SHP77 (cell line): ENCODE measurements at regions not wholly inside any gene's neighbourhood (a gene's known extent, or its start where the extent isn't known, plus 50 kb on each side); places are given as distances from the start of the nearest gene placed in this dataset.
"Not testable (repeated sequence)": the region's sequence is repeated elsewhere in the genome, so short reads cannot be mapped to it uniquely, and the experiment has no call there.

Experiments used
- DNase-seq, 2 experiments: peaks; one replicate each; lab custom pipeline; 2025; lab: John Stamatoyannopoulos, UW

DNA sequence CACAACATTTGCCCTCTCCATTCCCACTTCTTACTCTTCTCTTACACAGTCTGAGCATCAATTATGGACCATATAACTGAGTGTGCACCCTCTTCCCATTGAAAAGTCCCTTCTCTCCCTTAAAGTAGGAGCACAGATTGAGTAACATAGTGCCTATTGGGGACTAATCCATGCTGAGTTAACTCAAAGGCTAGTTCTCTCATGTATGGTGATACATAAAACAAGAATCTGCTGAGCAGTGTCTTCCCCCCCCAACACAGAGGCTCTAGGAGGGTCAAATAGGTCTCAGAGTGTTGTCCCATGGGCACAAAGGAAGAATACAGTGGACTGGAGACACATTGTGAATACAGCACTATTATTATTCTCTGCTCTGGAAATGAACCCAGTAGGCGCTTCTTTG is 274.6 kb upstream of the BOD1L1 start:
- DNase-seq, result no peak

GRCh38 chr4:13903061-13903460 is 275.5 kb upstream of the BOD1L1 start:
- no peak for DNase-seq

- DNase-seq, result no peak
These were observed 276.4 kb upstream of the BOD1L1 start for GRCh38 chr4:13903901-13904300.

DNA sequence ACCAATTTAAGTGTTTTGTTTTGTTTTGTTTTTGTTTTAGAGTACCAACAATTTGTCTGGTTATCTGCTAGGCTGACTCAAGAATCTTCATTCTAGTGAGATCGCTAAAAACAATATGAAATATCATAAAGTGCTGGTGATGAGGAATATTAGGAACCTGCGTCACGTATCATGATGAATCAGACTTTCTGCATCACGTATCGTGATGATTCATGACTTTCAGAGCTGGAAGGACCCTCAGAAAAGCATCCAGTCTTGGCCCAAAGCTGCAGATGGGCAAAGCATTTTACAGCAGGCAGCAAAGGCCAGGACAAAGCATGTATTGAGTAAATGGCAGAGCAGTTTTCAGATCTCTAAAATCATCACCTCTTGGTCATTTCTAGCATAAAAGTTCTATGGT is 278.0 kb upstream of the BOD1L1 start:
- DNase-seq, result no peak

DNA sequence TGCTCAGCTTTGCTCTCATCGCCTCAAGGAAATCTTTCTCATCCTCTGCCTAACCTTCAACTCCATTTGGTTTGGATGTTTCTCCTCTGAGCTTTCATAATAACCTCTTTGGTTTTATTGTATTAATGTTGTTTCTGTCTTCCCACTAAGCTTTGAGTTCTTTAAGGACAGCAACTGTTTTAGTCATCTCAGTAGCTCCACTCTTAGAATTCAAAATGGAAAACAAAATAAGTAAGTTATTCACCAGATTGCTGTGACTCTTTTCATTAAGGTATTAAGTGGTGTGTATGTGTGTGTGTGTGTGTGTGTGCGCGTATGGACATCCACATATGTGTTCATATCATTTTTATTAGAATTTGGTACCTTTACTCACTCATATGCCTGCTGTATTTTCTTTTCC is 279.2 kb upstream of the BOD1L1 start:
- no peak for DNase-seq

DNA sequence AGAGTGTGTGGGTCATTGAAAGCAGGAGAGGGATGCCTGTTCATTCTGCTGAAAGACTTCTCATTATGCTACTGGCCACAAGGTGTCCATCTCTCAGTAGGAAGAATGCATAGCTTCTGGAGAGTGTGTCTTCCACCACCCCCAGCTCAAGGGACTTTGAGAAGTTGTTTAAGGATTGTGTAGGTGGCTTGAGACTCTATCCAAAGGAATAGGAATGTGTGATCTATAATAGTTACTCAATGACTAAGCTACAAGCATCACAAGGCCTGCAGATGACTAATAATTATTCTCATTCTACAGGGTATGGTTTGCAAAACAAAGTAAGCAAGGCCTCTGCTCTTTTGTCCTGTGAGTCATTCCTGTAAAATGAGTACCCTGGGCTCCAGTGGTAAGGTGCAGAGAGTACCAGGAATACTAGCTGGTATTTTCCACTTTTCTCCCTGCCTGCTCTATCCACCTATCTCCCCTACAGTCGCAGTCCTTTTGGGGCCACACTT is 279.8 kb upstream of the BOD1L1 start:
- no peak for DNase-seq

DNA sequence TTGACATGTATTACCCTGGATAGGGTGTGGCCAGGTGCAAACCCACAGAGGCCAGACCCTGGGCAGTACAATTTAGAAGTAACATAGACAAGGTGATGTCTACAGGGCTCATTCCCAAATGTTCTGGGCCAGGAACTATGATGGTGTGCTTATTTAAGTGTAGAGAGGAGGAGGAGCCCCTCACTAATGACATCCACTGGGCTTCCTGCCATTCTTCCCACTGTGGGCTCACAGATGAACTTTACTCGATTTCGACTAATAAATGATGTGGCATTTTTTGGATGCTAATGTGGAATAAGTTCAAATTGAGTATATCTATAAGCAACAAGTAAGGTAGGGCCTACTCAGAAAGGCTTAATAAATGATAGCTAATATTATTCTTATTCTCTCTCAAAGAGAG is 280.9 kb upstream of the BOD1L1 start:
- no peak for DNase-seq

- no peak for DNase-seq
These were observed 283.0 kb upstream of the BOD1L1 start for GRCh38 chr4:13910556-13910955.

DNA sequence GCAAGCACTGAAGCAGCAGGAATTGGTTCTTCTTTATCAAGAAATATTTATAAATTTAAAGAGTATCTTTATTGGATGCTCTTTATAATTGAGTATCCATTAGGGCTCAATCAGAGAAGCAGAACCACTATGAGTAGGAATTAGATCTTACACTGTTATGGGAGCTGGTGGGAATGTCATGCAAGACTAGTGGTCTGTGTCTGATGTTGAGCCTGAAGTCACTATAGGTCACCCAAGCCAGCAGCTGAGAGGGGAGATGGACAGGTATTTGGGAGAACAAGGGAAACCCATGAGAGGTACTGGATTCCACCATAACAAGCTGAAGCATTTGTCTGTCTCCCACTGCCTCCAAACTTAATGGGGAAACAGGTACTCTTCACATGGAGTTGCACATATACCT is 283.7 kb upstream of the BOD1L1 start:
- no peak for DNase-seq

DNA sequence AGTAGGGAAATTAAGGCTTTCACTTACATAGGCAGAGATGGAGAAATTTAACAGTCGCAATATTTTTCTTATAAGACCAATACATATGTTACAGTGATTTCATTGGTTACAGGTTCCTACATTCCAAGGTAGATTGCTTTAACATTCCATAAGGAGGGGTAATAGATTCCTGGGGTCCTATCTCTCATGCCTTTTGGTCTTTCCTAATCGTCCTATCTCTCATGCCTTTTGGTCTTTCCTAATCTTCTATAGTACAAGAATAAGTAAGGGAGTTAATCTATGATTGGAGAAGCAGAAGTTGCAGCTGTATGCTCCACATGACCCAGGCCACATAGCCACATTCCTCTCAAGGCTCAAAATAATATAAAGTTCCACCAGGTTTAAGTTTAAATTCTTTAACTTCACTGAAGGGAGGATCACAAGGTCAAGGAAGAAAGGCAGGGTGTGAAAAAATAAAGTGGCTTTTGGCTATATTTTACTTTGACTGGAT is 285.0 kb upstream of the BOD1L1 start:
- no peak for DNase-seq

- DNase-seq, result no peak
These were observed 285.4 kb upstream of the BOD1L1 start for GRCh38 chr4:13912966-13913365.

DNA sequence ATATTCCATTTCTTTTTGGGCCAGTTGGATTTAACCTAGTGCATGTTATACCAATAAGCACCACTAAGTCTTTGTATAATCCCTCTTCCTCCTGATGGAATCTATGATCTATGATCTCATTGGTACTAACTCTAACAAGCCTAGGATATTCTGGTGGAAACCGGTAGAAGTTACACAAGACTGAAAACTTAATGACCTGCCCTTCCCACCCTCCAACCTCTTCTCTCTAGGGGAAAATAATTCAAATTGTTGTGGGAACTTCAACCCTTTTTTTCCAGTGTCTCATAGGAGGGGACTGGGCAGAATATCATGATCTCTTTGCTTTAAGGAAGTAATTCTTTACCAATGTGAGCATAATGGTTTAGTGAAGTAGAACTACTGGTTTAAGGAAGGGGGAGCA is 289.5 kb upstream of the BOD1L1 start:
- DNase-seq, result no peak

- DNase-seq, result no peak
These were observed 290.6 kb upstream of the BOD1L1 start for GRCh38 chr4:13918110-13918509.

DNA sequence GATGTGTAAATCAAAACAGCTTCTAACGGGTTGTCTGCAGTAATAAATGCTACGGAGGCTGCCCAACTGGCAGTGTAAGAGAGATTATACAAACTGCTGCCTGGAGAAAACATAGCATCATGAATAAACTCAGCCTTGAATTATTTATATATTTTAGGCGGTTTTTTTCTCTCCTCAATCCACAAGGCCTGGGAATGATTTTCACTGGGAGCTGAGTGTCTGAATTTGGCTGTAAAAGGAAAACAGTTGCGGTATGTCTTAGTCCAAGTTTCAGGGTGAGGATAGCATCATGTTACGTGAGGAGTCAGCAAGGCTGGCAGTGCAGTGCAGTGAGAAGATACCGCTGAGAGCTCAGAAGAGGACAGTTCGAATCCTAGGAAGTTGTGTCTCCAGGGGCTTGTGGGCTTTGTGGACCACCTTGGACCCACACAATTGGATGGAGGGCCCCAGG is 291.5 kb upstream of the BOD1L1 start:
- DNase-seq, result no peak

DNA sequence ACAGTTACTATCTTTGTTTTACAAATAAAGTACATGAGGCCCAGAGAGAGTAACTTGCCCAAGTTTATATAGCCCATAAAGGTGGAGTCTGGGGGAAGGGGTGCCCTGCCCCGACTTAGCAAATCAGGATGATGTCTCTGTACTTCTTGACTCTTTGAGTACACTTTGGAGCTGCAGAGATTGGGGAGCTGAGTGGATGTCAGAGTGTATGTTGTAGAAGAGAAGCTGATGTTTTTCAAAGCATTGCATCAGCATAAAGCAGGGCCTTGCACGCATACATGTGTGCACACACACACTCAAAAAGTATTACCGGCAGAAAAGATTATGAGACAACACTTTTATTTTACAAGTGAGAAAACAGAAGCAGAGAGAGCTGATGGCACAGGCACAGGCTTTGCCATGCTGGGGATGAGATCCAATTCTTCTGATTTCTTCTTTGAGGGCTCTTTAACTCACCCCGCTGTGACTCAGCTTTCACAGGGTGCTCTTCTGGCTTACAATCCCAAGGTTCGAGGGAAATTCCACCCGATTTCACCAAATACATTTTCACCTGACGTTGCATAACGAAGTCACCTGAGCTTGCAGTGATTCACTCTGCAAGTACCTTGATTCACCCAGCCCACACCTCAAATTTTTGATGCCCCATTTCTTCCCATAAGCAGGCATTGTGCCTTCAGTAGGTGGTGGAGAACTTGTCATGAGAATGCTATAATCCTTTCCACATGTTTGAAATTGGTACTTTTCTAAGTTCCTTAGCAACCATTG is 292.8 kb upstream of the BOD1L1 start:
- DNase-seq, result no peak

GRCh38 chr4:13920901-13921300 is 293.4 kb upstream of the BOD1L1 start:
- no peak for DNase-seq

DNA sequence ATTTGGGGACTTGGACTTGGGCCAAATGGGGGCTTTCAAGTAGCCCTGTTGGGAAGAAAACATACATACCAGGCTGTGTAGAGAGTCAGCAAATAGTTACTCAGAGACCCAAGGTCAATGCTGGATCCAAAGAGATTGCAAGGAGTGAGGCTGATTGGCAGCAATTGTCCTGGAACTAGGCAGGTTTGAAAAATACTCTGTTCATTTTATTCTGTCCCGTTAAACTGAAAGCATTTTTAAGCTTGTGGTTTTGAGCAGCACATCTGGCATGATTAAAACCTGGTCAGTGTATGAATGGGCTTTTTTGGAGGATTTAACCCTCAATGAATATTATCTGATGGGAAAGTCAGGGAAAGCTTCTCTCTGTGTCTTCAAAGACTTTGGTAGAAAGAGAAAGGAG is 294.3 kb upstream of the BOD1L1 start:
- no peak for DNase-seq

- DNase-seq, result no peak
These were observed 294.9 kb upstream of the BOD1L1 start for GRCh38 chr4:13922459-13922858.

- no peak for DNase-seq
These were observed 295.5 kb upstream of the BOD1L1 start for GRCh38 chr4:13922873-13923645.

DNA sequence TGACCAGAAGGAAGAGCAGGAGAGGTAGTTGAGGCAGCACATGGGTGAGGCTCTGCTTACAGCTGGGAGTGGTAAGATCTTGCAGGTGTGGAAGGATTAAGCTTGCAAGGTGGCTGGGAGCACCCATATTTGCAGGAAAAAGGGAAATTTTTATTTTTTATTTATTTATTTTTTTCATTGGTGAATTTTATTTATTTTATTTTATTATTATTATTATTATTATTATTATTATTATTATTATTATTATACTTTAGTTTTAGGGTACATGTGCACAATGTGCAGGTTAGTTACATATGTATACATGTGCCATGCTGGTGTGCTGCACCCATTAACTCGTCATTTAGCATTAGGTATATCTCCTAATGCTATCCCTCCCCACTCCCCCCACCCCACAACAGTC is 297.4 kb upstream of the BOD1L1 start:
- DNase-seq, result not testable (repeated sequence)

DNA sequence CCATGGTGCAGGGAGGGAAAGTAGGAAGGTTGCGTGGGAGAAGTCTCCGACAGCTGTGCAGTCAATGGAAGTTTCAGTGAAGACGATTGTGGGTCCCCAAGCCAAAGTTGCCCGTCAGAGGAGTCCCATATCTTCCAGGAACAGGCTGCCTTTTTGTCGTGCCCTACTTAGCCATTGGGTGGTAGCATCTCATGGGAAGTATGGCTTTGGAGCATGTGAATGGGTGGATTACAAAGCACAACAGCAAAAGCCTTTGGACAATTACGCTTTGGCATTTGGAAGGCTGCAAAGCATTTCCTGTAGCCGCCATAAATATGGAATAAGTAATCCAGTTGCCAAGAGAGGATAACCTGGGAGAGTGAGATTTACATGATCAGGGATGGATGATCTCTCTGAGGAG is 300.7 kb upstream of the BOD1L1 start:
- DNase-seq, result no peak

DNA sequence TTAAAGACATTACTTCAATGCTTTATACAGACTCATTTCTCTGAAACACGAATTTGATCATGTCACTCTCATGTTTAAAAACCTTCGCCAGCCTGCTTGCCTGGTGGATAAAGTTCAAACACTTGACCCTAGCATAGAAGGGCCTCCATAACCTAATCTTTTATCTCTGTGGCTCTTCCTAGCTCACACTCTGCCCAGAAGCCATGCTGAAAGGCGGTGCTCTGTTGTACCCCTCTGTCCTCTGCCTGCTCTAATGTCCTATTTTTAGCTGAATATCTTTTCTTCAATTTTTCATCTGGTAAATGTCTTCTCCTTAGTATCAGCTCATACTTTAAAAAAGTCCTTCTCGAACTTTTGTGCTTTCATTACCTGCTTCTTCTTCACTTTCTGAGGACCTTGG is 302.6 kb upstream of the BOD1L1 start:
- DNase-seq, result no peak

DNA sequence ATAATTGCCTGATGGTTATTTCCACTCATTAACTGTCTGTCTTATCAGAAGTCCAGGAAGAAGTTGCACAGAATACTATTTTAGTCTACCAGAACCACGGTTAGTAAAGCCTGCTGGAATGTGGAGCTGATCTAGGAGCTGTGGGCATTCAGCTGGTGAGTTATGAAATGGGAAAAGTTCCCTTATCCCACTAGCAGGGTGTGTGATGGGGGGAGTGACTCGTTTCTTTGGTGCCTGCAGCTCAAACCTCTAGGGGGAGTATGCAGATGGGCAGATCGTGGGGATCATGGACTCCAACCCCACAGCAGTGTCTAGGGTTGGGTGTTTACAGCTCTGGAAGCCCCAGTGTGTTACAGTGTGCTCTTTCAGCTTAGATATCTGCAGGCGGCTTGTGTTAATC is 305.7 kb upstream of the BOD1L1 start:
- DNase-seq, result no peak
